ENCODE measurements at regions not wholly inside any gene's neighbourhood (a gene's known extent, or its start where the extent isn't known, plus 50 kb on each side); places are given as distances from the start of the nearest gene placed in this dataset.
"Not testable (repeated sequence)": the region's sequence is repeated elsewhere in the genome, so short reads cannot be mapped to it uniquely, and the experiment has no call there.

- CTCF ChIA-PET = no interaction called here
- DNase-seq (ENCODE audit: low read depth) = no peak
- Histone ChIP-seq H3K36me3 (ENCODE audit: control insufficient read depth, insufficient read depth, low read length) (no peaks in the 10 kb centered on the region), H3K27me3 (ENCODE audit: control insufficient read depth, insufficient read depth, low read length) (no peaks in the 10 kb centered on the region; the same call in 1 of the 2 replicates), H3K4me3 (ENCODE audit: low read depth, low read length) (no peak overlapping the region)
- POLR2A ChIA-PET = no interaction called here
- TF ChIP-seq CTCF (IDR thresholded peaks at IDR 0.05; ENCODE audit: insufficient read depth, low read depth, low read length) = no peak
Measured at GRCh38 chr1:108314815-108315214, 70.9 kb upstream of the NBPF4 start.

GRCh38 chr1:108316545-108316944 lies 72.7 kb upstream of the NBPF4 start:
- TF ChIP-seq CTCF (IDR thresholded peaks at IDR 0.05; ENCODE audit: insufficient read depth, low read depth, low read length) = peak; percentile 49
- ChIA-PET CTCF (interaction anchor here (1.6 kb wide), 1 partner anchor 328 kb away, joined by 7 read pairs; no protein-coding TSS in a partner anchor), POLR2A (no interaction called here)
- no peak overlapping the region for H3K4me3 ChIP-seq (ENCODE audit: low read depth, low read length)
- H3K36me3 ChIP-seq (ENCODE audit: control insufficient read depth, insufficient read depth, low read length) = no peaks in the 10 kb centered on the region
- no peaks in the 10 kb centered on the region; the same call in 1 of the 2 replicates for H3K27me3 ChIP-seq (ENCODE audit: control insufficient read depth, insufficient read depth, low read length)
- no peak for DNase-seq (ENCODE audit: low read depth)

GRCh38 chr1:108320849-108321248 lies 77.0 kb upstream of the NBPF4 start:
- POLR2A ChIA-PET = no interaction called here
- DNase-seq (ENCODE audit: low read depth) = no peak
- H3K36me3 ChIP-seq (ENCODE audit: control insufficient read depth, insufficient read depth, low read length) = no peaks in the 10 kb centered on the region
- no peaks in the 10 kb centered on the region; the same call in 1 of the 2 replicates for H3K27me3 ChIP-seq (ENCODE audit: control insufficient read depth, insufficient read depth, low read length)
- CTCF ChIA-PET = no interaction called here
- no peak overlapping the region for H3K4me3 ChIP-seq (ENCODE audit: low read depth, low read length)
- TF ChIP-seq CTCF (IDR thresholded peaks at IDR 0.05; ENCODE audit: insufficient read depth, low read depth, low read length) = no peak

- H3K27me3 ChIP-seq (ENCODE audit: control insufficient read depth, insufficient read depth, low read length); DNase-seq (ENCODE audit: low read depth); CTCF ChIA-PET; H3K4me3 ChIP-seq (ENCODE audit: low read depth, low read length); POLR2A ChIA-PET; H3K36me3 ChIP-seq (ENCODE audit: control insufficient read depth, insufficient read depth, low read length): not testable (repeated sequence)
Measured at GRCh38 chr1:108325338-108325737, 81.5 kb upstream of the NBPF4 start.

GRCh38 chr1:108327534-108328466 lies 83.9 kb upstream of the NBPF4 start:
- no peaks in the 10 kb centered on the region for H3K36me3 ChIP-seq (ENCODE audit: control insufficient read depth, insufficient read depth, low read length)
- no peak for TF ChIP-seq CTCF (IDR thresholded peaks at IDR 0.05; ENCODE audit: insufficient read depth, low read depth, low read length)
- no peak overlapping the region for H3K4me3 ChIP-seq (ENCODE audit: low read depth, low read length)
- no peaks in the 10 kb centered on the region for H3K27me3 ChIP-seq (ENCODE audit: control insufficient read depth, insufficient read depth, low read length)
- no peak for DNase-seq (ENCODE audit: low read depth)
- ChIA-PET POLR2A (no interaction called here), CTCF (no interaction called here)

Measured in BJ (cell line).